Fibroblast of lung (primary cell): ENCODE measurements at regions not wholly inside any gene's neighbourhood (a gene's known extent, or its start where the extent isn't known, plus 50 kb on each side); places are given as distances from the start of the nearest gene placed in this dataset.

Source experiments
- CTCF ChIP-seq, 2 donors: IDR thresholded peaks in 1 of 2; conservative IDR thresholded peaks in 1 of 2; 1 replicate in 1 of 2; 2 replicates in 1 of 2; pipeline ENCODE4 v1.5.1; 2011 to 2012; ENCODE audit warnings: low read length in 2 of 2, control low read depth in 1 of 2, inconsistent platforms in 1 of 2, low read depth in 1 of 2, mild to moderate bottlenecking in 1 of 2
- EZH2 ChIP-seq: IDR thresholded peaks from 2 replicates; pipeline ENCODE4 v1.5.1; 2012; ENCODE audit warnings: low read length, control low read depth, mild to moderate bottlenecking; ENCODE audit errors: missing control alignments

GRCh38 chr12:13812168-13812567 lies 169.2 kb downstream of the GRIN2B start:
- TF ChIP-seq EZH2: no peak
- no peak for TF ChIP-seq CTCF (conservative IDR thresholded peaks at IDR 0.05 in 1 of 2, IDR thresholded peaks at IDR 0.05 in 1 of 2; ENCODE audit: low read depth in 1 of 2, low read length in 2 of 2)
